Prostate gland (tissue), 2 donors: ENCODE measurements at regions not wholly inside any gene's neighbourhood (a gene's known extent, or its start where the extent isn't known, plus 50 kb on each side); places are given as distances from the start of the nearest gene placed in this dataset.

Experiments
- CTCF ChIP-seq, 4 experiments: fragments of 200-600 bp in 2 of 4; fragments of 450-650 bp in 2 of 4; sonication (generic) in 2 of 4; IDR thresholded peaks; 1 replicate in 3 of 4; 2 replicates in 1 of 4; pipeline ENCODE4 v1.5.1; 2016 to 2019; ENCODE audit warnings: antibody characterized with exemption in 4 of 4, mild to moderate bottlenecking in 2 of 4, moderate library complexity in 2 of 4
- POLR2A ChIP-seq: fragments of 450-650 bp; IDR thresholded peaks from one replicate; pipeline ENCODE4 v1.6.1; 2016; ENCODE audit warnings: antibody characterized with exemption, mild to moderate bottlenecking

DNA sequence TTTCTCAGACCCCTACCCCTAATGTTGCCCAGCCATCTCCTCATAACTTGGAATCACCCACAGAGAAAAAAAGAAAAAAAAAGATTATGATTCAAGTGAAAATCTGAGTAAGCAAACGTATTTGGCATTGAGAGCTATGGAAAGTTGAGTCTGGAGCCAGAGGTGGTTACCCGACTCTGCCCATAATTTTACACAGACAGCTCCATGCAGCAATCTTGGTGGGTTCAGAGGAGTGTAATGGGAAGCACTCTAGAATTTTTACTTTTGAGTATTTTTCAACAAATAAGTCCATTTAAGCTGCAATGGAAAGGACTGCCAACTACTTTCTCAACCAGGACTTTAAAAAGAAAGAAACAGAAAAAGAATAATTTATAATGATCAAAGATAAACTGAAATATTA lies 62.7 kb downstream of the ZC3H11B start:
- TF ChIP-seq POLR2A (no peak), CTCF (IDR thresholded peaks at IDR 0.05) (no peak)
